ENCODE measurements at regions not wholly inside any gene's neighbourhood (a gene's known extent, or its start where the extent isn't known, plus 50 kb on each side); places are given as distances from the start of the nearest gene placed in this dataset.

- H2AFZ ChIP-seq (ENCODE audit: control insufficient read depth, low read depth, low read length), result no peak overlapping the region
- no peaks in the 10 kb centered on the region for H3K27me3 ChIP-seq (replicated peaks in 1 of 2; ENCODE audit: control insufficient read depth in 2 of 2, insufficient read depth in 2 of 2, low read length in 1 of 2)
- intact Hi-C loops (cut with micrococcal nuclease; ENCODE audit: unreplicated experiment), result loop anchor here (10.0 kb wide), 1 partner anchor 744 kb away; no protein-coding TSS in a partner anchor
- no peak for FAIRE-seq
- no peak for DNase-seq (ENCODE audit: low read depth, low spot score)
- no peak overlapping the region for H3K9ac ChIP-seq (ENCODE audit: control insufficient read depth, insufficient read depth, low read length)
- no peaks in the 10 kb centered on the region for H3K79me2 ChIP-seq (ENCODE audit: control insufficient read depth, insufficient read depth, low read length)
- ChIA-PET CTCF (interaction anchor here (1.1 to 1.4 kb wide), 3 partner anchors 19 to 747 kb away, joined by 3 to 6 read pairs (median 4); no protein-coding TSS in a partner anchor), POLR2A (no interaction called here), SMC1A (ENCODE audit: uncharacterized antibody, unreplicated experiment) (interaction anchor here (1.7 kb wide), 1 partner anchor 747 kb away, joined by 6 read pairs; no protein-coding TSS in a partner anchor), RAD21 (ENCODE audit: unreplicated experiment) (no interaction called here)
- no TSS peak for BruUV-seq (replicated peaks)
- no peaks in the 10 kb centered on the region for H3K36me3 ChIP-seq (ENCODE audit: control insufficient read depth in 2 of 2, insufficient read depth in 2 of 2, low read length in 1 of 2)
- H3K27ac ChIP-seq (ENCODE audit: control insufficient read depth, insufficient read depth), result no peak overlapping the region
- ATAC-seq, result no peak
- 46% methylated on average over 4 of the region's 4 CpGs for WGBS (ENCODE audit: insufficient coverage, insufficient replicate concordance, low lambda C conversion rate, missing lambda C conversion rate)
- H3K4me1 ChIP-seq (ENCODE audit: control insufficient read depth, insufficient read depth, low read length), result no peaks in the 10 kb centered on the region
- in situ Hi-C loops (cut with MboI), result loop anchor here (10.0 kb wide), 1 partner anchor 606 kb away; the partner anchor contains the start of gene MEIS2
- H4K20me1 ChIP-seq (ENCODE audit: control insufficient read depth, insufficient read depth), result no peaks in the 10 kb centered on the region
- no peak overlapping the region for H3K4me2 ChIP-seq (ENCODE audit: control insufficient read depth, insufficient read depth)
- no peaks in the 10 kb centered on the region for H3K9me3 ChIP-seq (replicated peaks; ENCODE audit: control insufficient read depth, insufficient read depth, low read length)
- H3K4me3 ChIP-seq, result no peak overlapping the region
- TF ChIP-seq SPI1 (IDR thresholded peaks at IDR 0.05; ENCODE audit: borderline replicate concordance, insufficient read depth, low read depth, low read length) (no peak), ZSCAN29 (IDR thresholded peaks at IDR 0.05) (no peak), ZBED1 (IDR thresholded peaks at IDR 0.05; ENCODE audit: borderline replicate concordance) (no peak), EGR1 (IDR thresholded peaks at IDR 0.05; ENCODE audit: borderline replicate concordance in 1 of 2, low read depth in 2 of 2, low read length in 2 of 2) (no peak), CHD4 (IDR thresholded peaks at IDR 0.05) (no peak), CREM (IDR thresholded peaks at IDR 0.05; ENCODE audit: low read depth) (no peak), NFYB (IDR thresholded peaks at IDR 0.05; ENCODE audit: insufficient read depth, low read depth, low read length) (no peak), IKZF1 (conservative IDR thresholded peaks at IDR 0.05) (no peak), POU2F2 (IDR thresholded peaks at IDR 0.05; ENCODE audit: borderline replicate concordance, low read depth, low read length) (no peak), STAT3 (IDR thresholded peaks at IDR 0.05; ENCODE audit: low read depth, low read length) (no peak), EED (IDR thresholded peaks at IDR 0.05; ENCODE audit: low read depth) (no peak), SIX5 (IDR thresholded peaks at IDR 0.05; ENCODE audit: low read depth, low read length, severe bottlenecking) (no peak)
- TF ChIP-seq, protein P1, sequence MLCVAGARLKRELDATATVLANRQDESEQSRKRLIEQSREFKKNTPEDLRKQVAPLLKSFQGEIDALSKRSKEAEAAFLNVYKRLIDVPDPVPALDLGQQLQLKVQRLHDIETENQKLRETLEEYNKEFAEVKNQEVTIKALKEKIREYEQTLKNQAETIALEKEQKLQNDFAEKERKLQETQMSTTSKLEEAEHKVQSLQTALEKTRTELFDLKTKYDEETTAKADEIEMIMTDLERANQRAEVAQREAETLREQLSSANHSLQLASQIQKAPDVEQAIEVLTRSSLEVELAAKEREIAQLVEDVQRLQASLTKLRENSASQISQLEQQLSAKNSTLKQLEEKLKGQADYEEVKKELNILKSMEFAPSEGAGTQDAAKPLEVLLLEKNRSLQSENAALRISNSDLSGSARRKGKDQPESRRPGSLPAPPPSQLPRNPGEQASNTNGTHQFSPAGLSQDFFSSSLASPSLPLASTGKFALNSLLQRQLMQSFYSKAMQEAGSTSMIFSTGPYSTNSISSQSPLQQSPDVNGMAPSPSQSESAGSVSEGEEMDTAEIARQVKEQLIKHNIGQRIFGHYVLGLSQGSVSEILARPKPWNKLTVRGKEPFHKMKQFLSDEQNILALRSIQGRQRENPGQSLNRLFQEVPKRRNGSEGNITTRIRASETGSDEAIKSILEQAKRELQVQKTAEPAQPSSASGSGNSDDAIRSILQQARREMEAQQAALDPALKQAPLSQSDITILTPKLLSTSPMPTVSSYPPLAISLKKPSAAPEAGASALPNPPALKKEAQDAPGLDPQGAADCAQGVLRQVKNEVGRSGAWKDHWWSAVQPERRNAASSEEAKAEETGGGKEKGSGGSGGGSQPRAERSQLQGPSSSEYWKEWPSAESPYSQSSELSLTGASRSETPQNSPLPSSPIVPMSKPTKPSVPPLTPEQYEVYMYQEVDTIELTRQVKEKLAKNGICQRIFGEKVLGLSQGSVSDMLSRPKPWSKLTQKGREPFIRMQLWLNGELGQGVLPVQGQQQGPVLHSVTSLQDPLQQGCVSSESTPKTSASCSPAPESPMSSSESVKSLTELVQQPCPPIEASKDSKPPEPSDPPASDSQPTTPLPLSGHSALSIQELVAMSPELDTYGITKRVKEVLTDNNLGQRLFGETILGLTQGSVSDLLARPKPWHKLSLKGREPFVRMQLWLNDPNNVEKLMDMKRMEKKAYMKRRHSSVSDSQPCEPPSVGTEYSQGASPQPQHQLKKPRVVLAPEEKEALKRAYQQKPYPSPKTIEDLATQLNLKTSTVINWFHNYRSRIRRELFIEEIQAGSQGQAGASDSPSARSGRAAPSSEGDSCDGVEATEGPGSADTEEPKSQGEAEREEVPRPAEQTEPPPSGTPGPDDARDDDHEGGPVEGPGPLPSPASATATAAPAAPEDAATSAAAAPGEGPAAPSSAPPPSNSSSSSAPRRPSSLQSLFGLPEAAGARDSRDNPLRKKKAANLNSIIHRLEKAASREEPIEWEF (IDR thresholded peaks at IDR 0.05; ENCODE audit: insufficient replicate concordance, low read depth, low read length), result no peak
- TF ChIP-seq, protein P2, sequence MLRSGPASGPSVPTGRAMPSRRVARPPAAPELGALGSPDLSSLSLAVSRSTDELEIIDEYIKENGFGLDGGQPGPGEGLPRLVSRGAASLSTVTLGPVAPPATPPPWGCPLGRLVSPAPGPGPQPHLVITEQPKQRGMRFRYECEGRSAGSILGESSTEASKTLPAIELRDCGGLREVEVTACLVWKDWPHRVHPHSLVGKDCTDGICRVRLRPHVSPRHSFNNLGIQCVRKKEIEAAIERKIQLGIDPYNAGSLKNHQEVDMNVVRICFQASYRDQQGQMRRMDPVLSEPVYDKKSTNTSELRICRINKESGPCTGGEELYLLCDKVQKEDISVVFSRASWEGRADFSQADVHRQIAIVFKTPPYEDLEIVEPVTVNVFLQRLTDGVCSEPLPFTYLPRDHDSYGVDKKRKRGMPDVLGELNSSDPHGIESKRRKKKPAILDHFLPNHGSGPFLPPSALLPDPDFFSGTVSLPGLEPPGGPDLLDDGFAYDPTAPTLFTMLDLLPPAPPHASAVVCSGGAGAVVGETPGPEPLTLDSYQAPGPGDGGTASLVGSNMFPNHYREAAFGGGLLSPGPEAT (IDR thresholded peaks at IDR 0.05; ENCODE audit: low read depth), result no peak
- TF ChIP-seq, protein P3, sequence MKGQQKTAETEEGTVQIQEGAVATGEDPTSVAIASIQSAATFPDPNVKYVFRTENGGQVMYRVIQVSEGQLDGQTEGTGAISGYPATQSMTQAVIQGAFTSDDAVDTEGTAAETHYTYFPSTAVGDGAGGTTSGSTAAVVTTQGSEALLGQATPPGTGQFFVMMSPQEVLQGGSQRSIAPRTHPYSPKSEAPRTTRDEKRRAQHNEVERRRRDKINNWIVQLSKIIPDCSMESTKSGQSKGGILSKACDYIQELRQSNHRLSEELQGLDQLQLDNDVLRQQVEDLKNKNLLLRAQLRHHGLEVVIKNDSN (IDR thresholded peaks at IDR 0.05; ENCODE audit: borderline replicate concordance, extremely low read length, insufficient read depth, low read depth, low read length), result no peak
Measured at GRCh38 chr15:36498401-36498800, 81.0 kb upstream of the CDIN1 start.

All from GM12878 (cell line).